HG03442 (cell line): ENCODE measurements at regions not wholly inside any gene's neighbourhood (a gene's known extent, or its start where the extent isn't known, plus 50 kb on each side); places are given as distances from the start of the nearest gene placed in this dataset.

Experiments
- ATAC-seq: cut with Tn5 transposase; IDR thresholded peaks from one replicate; pipeline ENCODE4 v1.9.1; 2021; ENCODE audit warnings: mild to moderate bottlenecking, moderate library complexity; ENCODE audit not compliant: unreplicated experiment

DNA sequence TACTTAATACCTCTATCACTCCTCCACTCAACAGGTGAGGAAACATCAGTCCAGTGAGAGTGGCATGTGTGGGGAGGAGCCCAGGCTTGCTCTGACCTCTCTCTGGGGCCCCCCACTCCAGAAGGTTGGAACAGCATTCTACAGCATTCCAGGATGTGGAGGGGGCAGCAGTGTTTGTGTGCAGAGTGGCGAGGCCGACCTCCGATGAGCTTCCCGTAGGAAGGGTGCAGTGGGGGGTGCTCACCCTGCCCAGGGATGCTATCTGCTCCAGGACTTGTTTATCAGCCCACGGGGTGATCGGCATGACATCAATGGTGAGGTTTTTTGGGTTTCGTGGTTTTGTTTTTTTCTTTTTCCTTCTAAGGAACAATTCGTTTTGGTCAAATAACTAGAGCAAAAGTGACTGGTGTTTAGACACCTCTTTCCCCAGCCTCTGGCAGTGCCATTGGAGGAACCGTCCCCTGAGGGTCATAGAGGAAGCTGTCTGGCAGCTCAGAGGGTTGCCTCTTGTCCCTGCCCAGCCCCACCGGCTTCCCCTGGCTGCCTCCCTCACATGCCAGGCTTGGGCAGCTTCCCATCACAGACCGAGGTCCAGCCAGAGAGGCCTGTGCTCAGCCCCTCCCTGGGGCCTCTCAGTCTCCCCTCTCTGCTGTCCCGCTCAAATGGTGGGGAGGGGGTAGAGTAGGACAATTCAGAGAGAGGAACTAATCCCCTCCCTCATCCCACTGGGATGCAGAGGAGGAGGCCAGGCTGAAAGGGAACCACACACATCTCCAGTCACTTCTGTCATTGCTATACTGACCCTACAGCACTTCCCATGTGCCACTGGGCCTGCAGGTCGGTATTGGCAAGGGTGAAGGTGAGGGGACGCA lies 96.5 kb downstream of the ZFP36L2 start:
- no peak for ATAC-seq

- no peak for ATAC-seq
Measured at GRCh38 chr2:43128559-43128955, 97.8 kb downstream of the ZFP36L2 start.

DNA sequence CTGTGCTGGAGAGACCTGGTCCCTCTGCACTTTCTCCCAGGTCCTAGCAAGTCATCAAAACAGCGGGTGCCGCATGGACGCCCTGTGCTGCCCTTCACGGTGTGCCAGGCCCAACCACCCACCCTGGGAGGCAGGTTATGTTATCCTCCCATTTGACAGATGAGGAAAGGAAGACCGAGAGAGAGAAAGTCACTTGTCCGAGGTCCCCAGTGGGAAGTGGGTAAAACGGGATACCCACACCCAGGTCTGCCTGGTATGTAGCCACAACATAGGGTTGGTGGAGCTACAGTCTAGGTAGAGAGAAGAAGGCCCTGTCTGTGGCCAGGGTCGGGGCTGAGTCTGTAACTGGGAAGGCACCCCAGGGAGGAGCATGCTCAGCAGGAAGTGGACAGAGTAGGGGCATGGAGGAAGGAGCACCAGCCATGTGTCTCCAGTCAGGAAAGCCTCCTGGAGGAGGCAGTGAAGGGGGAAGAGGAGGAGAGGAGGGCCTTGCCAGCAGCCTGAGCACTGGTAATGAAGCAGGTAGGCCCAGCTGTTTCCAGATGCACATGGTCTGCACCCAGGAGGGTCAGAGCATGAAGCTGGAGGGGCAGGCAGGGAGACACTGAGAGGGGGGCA lies 98.4 kb downstream of the ZFP36L2 start:
- no peak for ATAC-seq

GRCh38 chr2:43127208-43127940 lies 99.0 kb downstream of the ZFP36L2 start:
- ATAC-seq: peak; percentile 32

- ATAC-seq: no peak
Measured at GRCh38 chr2:43126817-43127207, 99.6 kb downstream of the ZFP36L2 start.

GRCh38 chr2:43125090-43125998 lies 101.1 kb downstream of the ZFP36L2 start:
- no peak for ATAC-seq

- ATAC-seq: no peak
Measured at GRCh38 chr2:43124687-43125057, 101.7 kb downstream of the ZFP36L2 start.

DNA sequence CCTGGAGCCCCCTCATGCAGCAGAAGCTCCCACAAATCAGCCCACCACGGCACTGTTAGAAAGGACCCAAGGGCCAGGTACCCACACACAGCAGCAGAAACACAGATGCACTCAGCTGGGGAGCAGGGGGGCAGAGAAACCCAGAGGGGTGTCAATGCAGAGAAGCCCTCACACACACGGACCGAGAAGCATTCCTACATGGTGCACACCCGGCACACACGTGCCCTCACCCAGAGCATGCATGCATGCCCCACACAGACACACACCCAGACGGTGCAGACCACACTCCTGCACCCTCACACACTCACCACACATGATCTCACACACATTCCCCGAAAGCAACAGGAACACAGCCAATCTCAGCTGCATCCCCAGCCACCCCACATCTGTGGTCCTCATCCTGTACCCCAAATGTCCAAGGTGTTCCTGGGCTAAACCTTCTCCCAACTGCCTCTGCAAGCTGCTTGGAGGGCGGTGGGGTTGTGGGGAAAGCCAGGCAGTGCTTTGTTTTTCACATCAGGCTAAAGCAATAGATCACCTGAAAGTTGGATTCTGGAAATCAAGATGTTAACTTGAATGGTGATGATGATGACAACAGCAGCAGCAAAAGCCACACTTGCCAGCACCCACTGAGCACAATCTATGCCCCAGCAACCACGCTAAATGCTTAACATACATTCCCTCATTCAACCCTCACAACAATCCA lies 102.3 kb downstream of the ZFP36L2 start:
- ATAC-seq: no peak

DNA sequence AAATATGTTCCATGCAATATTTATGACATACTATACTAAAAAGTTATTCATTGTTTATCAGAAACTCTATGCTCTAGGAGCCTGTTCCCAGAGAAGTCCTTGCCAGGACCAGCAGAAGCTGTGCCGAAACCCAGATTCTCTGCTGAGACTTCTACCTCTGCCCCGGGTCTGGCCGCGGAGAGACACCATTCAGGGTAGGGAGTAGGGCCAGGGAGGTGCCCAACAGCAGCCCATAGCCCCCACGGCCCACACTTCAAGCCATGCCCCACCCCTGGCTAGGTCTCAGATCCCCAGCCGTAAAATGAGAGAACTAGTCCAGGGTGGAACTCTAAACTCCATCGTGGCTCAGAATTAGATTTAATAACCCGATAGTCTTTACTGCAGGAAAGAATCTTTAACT lies 102.9 kb downstream of the ZFP36L2 start:
- ATAC-seq: no peak

DNA sequence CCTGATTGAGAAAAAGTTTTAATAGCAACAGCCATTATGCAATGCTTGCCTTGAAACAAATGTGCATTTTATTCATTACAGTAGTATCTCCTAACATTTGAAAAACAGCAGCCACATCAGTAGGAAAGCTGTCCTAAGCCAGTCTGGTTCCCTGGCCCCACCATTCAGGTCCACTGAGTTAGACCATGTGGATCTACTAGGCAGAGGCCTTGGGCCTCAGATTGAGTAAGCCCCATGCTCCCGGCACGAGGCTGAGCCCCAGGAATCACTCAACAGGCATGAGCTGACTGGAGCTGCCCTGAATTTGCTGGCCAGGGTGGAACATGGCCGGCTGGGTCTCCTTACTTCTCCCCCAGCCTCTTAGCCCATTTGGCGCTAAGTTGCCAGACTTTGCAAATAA lies 103.4 kb downstream of the ZFP36L2 start:
- ATAC-seq: no peak

GRCh38 chr2:43121580-43122314 lies 104.7 kb downstream of the ZFP36L2 start:
- ATAC-seq: no peak

GRCh38 chr2:43119303-43119702 lies 107.1 kb downstream of the ZFP36L2 start:
- ATAC-seq: no peak

DNA sequence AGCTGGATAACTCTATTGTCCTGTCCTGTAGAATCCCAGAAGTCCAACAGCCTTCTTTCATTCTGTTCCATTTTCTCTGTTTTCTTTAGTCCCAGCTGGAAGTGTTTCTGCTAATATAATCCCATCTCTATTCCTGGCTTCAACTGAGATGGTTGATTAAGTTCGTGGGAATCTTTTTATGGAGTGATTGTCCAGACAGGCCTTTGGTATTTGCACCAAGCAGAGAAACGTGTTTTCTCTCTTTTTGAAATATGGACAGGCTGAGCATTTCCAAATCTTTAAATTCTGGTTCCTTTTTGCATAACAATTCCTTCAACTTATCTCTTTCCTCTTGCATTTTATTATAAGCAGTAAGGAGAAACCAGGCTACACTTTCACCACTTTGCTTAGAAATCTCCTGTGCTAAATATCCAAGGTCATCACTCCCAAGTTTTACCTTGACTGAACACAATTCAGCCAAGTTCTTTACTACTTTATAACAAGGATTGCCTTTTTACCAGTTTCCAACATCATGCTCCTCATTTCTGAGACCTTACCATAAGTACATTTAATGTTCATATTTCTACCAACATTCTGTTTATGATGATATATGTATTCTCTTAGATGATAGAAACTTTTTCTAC lies 108.8 kb downstream of the ZFP36L2 start:
- ATAC-seq: no peak

DNA sequence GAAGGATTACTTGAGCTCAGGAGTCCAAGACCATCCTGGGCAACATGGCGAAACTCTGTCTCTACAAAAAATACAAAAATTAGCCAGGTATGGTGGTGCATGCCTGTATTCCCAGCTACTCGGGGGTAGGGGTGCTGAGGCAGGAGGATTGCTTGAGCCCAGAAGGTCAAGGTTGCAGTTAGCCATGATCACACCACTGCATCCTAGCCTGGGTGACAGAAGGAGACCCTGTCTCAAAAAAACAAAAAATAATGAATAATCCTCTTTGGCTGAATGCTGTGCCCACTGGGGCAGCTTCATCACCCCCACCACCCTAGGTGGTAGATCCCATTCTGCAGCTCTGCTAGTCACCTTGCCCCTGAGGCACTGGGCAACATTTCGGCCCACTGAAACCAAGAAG lies 109.4 kb downstream of the ZFP36L2 start:
- no peak for ATAC-seq

DNA sequence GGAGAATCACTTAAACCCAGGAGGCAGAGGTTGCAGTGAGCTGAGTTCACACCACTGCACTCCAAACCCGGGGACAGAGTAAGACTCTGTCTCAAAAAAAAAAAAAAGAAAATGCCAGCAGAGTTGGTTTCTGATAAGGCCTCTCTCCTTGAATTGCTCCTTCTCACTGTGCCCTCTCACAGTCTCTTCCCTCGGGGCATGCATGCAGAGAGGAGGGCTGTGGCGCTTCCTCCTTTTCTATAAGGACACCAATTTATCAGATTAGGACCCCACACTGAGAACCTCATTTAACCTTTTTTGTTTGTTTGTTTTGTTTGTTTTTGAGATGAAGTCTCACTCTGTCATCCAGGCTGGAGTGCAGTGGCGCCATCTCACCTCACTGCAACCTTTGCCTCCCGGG lies 110.5 kb downstream of the ZFP36L2 start:
- ATAC-seq: no peak

DNA sequence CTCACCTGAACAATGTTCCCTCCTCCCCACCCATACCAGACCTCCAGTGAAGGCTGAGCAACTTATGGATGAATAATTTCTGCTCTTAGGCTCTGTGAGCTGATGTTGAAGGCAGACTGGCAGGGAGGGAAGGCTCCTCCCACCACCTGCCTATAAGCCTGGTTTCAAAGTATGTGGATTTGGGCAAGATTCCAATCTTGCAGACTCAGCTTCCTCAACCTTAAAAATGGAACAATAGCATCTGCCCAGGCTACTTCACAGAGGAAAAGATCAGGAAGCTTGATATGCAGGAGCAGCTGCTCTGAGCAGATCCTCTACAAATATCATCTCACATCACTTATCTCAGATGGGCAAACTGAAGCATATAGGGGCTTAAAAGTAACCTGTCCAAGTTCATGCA lies 112.2 kb downstream of the ZFP36L2 start:
- ATAC-seq: no peak

DNA sequence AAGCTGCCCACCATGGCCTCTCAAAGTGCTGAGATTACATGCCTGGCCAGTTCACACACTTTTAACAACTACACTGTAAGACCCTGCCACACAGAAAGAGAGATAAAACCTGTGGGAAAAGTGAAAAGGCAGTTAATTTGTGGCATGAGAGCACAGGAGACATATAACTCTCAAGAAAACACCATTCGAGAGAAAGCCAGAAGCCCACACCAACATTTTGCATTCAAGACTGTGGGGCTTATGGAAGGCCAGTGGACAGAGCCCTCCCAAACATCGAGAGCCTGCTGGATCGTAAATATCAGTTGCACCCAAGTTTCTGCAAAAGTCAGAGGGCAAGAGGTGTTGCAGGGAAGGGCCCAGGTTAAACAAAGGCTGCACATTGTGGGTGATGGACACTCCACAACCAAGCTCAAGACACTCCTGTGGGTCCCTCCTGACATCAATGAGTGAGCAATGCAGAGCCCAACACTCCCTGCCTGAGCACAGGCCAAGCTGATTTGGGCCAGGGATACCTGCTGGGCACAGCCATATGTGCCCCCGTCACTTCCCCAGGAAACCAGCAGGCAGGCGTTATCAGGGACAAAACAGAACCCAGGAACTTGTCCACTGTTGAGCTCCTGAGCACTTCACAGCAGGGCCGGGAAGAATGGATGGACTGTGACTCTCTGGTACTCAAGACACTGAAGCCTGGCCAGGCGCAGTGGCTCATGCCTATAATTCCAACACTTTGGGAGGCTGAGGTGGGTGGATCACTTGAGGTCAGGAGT lies 114.4 kb downstream of the ZFP36L2 start:
- no peak for ATAC-seq

DNA sequence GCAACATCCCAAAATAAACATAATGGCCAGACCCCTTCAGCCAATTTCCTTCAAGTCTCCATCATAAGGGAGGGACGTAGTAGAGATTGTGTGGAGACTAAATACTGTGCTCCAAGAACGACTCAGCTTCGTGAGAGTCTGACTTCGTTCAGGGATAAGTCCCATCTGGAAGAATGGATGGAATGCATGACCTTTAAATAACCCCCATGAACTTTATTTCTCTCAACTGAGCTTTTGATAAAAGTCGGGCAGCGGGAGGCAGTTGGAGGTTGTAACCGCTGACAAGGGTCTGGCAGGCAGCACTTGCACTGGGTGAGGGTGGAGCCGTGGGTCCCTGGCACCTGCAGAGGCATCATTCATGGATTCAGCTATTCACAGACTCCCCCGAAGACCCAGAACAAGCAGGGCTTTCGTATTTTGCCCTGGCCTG lies 115.9 kb downstream of the ZFP36L2 start:
- no peak for ATAC-seq
